ENCODE measurements at regions not wholly inside any gene's neighbourhood (a gene's known extent, or its start where the extent isn't known, plus 50 kb on each side); places are given as distances from the start of the nearest gene placed in this dataset.
"Not testable (repeated sequence)": the region's sequence is repeated elsewhere in the genome, so short reads cannot be mapped to it uniquely, and the experiment has no call there.

GRCh38 chr1:182163821-182164223 lies 102.3 kb upstream of the ZNF648 start:
- peak in 2 of 5 donors; percentile 35 to 57 for DNase-seq
- 54 to 72% (median 60%) methylated on average over 5 of the region's 5 CpGs for WGBS, 4 donors
- Histone ChIP-seq H3K36me3 (no peaks in the 10 kb centered on the region), H3K27ac (peak overlapping the region in 7 of 12 donors; percentile 7 to 55 (median 30)), H3K4me1 (peaks cover 0 to 21% (median 9%) of the 10 kb centered on the region in 12 donors), H3K4me3 (no peak overlapping the region), H3K27me3 (no peaks in the 10 kb centered on the region), H3K9me3 (peaks cover 0 to 14% (median 6%) of the 10 kb centered on the region in 12 donors)
- TF ChIP-seq POLR2A (IDR thresholded peaks at IDR 0.05): no peak
- TF ChIP-seq, protein P1, sequence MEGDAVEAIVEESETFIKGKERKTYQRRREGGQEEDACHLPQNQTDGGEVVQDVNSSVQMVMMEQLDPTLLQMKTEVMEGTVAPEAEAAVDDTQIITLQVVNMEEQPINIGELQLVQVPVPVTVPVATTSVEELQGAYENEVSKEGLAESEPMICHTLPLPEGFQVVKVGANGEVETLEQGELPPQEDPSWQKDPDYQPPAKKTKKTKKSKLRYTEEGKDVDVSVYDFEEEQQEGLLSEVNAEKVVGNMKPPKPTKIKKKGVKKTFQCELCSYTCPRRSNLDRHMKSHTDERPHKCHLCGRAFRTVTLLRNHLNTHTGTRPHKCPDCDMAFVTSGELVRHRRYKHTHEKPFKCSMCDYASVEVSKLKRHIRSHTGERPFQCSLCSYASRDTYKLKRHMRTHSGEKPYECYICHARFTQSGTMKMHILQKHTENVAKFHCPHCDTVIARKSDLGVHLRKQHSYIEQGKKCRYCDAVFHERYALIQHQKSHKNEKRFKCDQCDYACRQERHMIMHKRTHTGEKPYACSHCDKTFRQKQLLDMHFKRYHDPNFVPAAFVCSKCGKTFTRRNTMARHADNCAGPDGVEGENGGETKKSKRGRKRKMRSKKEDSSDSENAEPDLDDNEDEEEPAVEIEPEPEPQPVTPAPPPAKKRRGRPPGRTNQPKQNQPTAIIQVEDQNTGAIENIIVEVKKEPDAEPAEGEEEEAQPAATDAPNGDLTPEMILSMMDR (IDR thresholded peaks at IDR 0.05): no peak
- intact Hi-C loops (cut with DNase I): no loop called here
- ATAC-seq: peak; percentile 45 to 65 (median 57)

DNA sequence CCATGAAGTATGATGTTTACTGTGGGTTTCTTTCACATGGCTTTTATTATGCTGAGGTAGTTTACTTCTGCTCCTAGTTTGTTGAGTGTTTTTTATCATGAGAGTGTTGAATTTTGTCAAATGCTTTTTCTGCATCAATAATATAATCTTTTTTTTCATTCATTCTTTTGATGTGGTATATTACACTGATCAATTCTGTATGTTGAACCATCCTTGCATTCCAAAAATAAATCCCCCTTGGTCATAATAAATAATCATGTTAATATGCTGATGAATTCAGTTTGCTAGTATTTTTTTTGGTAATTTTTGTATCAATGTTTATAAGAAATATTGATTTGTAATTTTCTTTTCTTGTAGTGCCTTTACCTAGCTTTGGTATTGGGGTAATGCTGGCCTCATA lies 97.9 kb upstream of the ZNF648 start:
- no peak overlapping the region for H3K4me3 ChIP-seq
- no peak for ATAC-seq
- H3K4me1 ChIP-seq: peaks cover 0 to 13% (median 8%) of the 10 kb centered on the region in 12 donors
- H3K36me3 ChIP-seq: no peaks in the 10 kb centered on the region
- DNase-seq: no peak
- intact Hi-C loops (cut with DNase I): no loop called here
- TF ChIP-seq, protein P1 (IDR thresholded peaks at IDR 0.05): no peak
- TF ChIP-seq POLR2A (IDR thresholded peaks at IDR 0.05): no peak
- no peaks in the 10 kb centered on the region for H3K27me3 ChIP-seq
- H3K9me3 ChIP-seq: peaks cover 0 to 27% (median 8%) of the 10 kb centered on the region in 12 donors
- H3K27ac ChIP-seq: no peak overlapping the region

DNA sequence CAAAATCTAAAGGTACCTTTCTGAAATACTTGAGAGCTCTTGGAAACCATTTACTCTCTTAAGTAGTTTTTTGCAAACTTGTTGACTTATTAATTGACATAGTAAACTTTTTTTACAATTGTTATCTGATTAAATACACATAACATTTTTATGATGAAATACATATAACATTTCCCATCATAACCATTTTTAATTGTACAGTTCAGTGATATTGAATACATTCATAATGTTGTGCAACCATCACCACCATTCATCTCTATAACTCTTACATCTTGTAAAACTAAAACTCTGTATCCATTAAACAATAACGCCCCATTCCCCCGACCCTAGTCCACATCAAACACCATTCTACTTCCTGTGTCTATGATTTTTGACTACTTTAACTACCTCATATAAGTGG lies 95.7 kb upstream of the ZNF648 start:
- H3K4me1 ChIP-seq: peaks cover 0 to 14% (median 0%) of the 10 kb centered on the region in 12 donors
- DNase-seq: no peak
- no peaks in the 10 kb centered on the region for H3K27me3 ChIP-seq
- intact Hi-C loops (cut with DNase I): no loop called here
- no peak overlapping the region for H3K27ac ChIP-seq
- no peak overlapping the region for H3K4me3 ChIP-seq
- peaks cover 0 to 27% (median 8%) of the 10 kb centered on the region in 12 donors for H3K9me3 ChIP-seq
- WGBS, 4 donors: 81 to 93% (median 84%) methylated on average over 2 of the region's 2 CpGs
- no peak for ATAC-seq
- no peaks in the 10 kb centered on the region for H3K36me3 ChIP-seq
- TF ChIP-seq, protein P1 (IDR thresholded peaks at IDR 0.05): no peak
- no peak for TF ChIP-seq POLR2A (IDR thresholded peaks at IDR 0.05)

DNA sequence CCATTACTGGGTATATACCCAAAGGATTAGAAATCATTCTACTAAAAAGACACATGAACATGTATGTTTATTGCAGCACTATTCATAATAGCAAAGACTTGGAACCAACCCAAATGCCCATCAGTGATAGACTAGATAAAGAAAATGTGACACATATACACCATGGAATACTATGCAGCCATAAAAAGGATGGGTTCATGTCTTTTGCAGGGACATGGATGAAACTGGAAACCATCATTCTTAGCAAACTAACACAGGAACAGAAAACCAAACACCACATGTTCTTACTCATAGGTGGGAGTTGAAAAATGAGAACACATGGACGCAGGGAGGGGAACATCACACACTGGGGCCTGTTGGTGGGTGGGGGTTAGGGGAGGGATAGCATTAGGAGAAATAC lies 92.9 kb upstream of the ZNF648 start:
- Histone ChIP-seq H3K9me3 (peaks cover 0 to 20% (median 7%) of the 10 kb centered on the region in 12 donors), H3K4me1 (peaks cover 0 to 21% (median 0%) of the 10 kb centered on the region in 12 donors)
- H3K27ac ChIP-seq; H3K36me3 ChIP-seq; H3K27me3 ChIP-seq; intact Hi-C loops (cut with DNase I); DNase-seq; H3K4me3 ChIP-seq; ATAC-seq: not testable (repeated sequence)
- WGBS, 4 donors: 88 to 100% (median 99%) methylated on average over 1 of the region's 1 CpG

GRCh38 chr1:182149411-182149965 lies 88.0 kb upstream of the ZNF648 start:
- Histone ChIP-seq H3K27ac (peak overlapping the region in 4 of 12 donors; percentile 40 to 97 (median 44)), H3K36me3 (no peaks in the 10 kb centered on the region), H3K9me3 (no peaks in the 10 kb centered on the region), H3K27me3 (no peaks in the 10 kb centered on the region), H3K4me1 (peaks cover 0 to 66% (median 8%) of the 10 kb centered on the region in 12 donors), H3K4me3 (no peak overlapping the region)
- peak in 4 of 5 donors; percentile 35 to 58 (median 50) for DNase-seq
- peak; percentile 50 to 86 (median 82) for ATAC-seq
- intact Hi-C loops (cut with DNase I): loop anchor here in 3 of 10 donors (5.0 to 10.0 kb wide), 2 partner anchors 145 to 148 kb away; no protein-coding TSS in a partner anchor
- no peak for TF ChIP-seq POLR2A (IDR thresholded peaks at IDR 0.05)
- TF ChIP-seq, protein P1 (IDR thresholded peaks at IDR 0.05): no peak
- 75 to 89% (median 84%) methylated on average over 6 of the region's 6 CpGs for WGBS, 4 donors

Measured in heart left ventricle (tissue), 16 donors.